SU-DHL-6 (cell line): ENCODE measurements at regions not wholly inside any gene's neighbourhood (a gene's known extent, or its start where the extent isn't known, plus 50 kb on each side); places are given as distances from the start of the nearest gene placed in this dataset.

Source experiments
- H2AFZ ChIP-seq: fragments of 200-600 bp; sonication (generic); 2 replicates; pipeline ENCODE4 v1.6.1; 2014; ENCODE audit warnings: low read depth, mild to moderate bottlenecking, moderate library complexity, mixed read lengths, antibody characterized with exemption, low read length; ENCODE audit not compliant: severe bottlenecking
- H3F3A ChIP-seq: fragments of 200-600 bp; shearing (Covaris generic); 2 replicates; pipeline ENCODE4 v1.6.0; 2016; ENCODE audit warnings: antibody characterized with exemption, mild to moderate bottlenecking; ENCODE audit not compliant: insufficient read depth
- H3K27ac ChIP-seq: fragments of 200-600 bp; sonication (generic); 2 replicates; pipeline ENCODE4 v1.5.1; 2016; ENCODE audit warnings: low read depth, mild to moderate bottlenecking, low read length, moderate library complexity, mixed read lengths
- H3K27me3 ChIP-seq: fragments of 200-600 bp; sonication (generic), shearing (Covaris generic); 2 replicates; pipeline ENCODE4 v1.6.0; 2014; ENCODE audit warnings: mild to moderate bottlenecking, low read length
- H3K36me3 ChIP-seq: fragments of 200-600 bp; sonication (generic); 2 replicates; pipeline ENCODE4 v1.6.1; 2014; ENCODE audit warnings: mild to moderate bottlenecking, low read length, mixed read lengths
- H3K4me2 ChIP-seq: fragments of 300-600, 200-600 bp; shearing (Covaris generic), sonication (generic); 2 replicates; pipeline ENCODE4 v1.6.0; 2014; ENCODE audit warnings: low read length, low read depth, mild to moderate bottlenecking; ENCODE audit not compliant: poor library complexity, severe bottlenecking
- H3K4me3 ChIP-seq: fragments of 200-600 bp; sonication (generic); 2 replicates; pipeline ENCODE4 v1.5.1; 2014; ENCODE audit warnings: antibody characterized with exemption, low read length, mild to moderate bottlenecking, mixed read lengths; ENCODE audit not compliant: insufficient read depth, poor library complexity, severe bottlenecking
- H3K79me2 ChIP-seq: fragments of 200-600 bp; sonication (generic); 2 replicates; pipeline ENCODE4 v1.6.1; 2014; ENCODE audit warnings: mild to moderate bottlenecking, low read length, moderate library complexity; ENCODE audit not compliant: insufficient read depth
- H3K9ac ChIP-seq: fragments of 200-600 bp; sonication (generic); 2 replicates; pipeline ENCODE4 v1.7.0; 2014; ENCODE audit warnings: mild to moderate bottlenecking, low read length
- H3K9me2 ChIP-seq: fragments of 200-600 bp; sonication (generic); replicated peaks from 2 replicates; pipeline ENCODE4 v1.6.1; 2014; ENCODE audit warnings: low read length; ENCODE audit not compliant: insufficient read depth
- H3K9me3 ChIP-seq: fragments of 200-600 bp; sonication (generic); 2 replicates; pipeline ENCODE4 v1.6.1; 2014; ENCODE audit warnings: low read length, mixed read lengths; ENCODE audit not compliant: insufficient read depth
- H4K20me1 ChIP-seq: fragments of 200-600 bp; sonication (generic); 2 replicates; pipeline ENCODE4 v1.6.1; 2014; ENCODE audit warnings: low read depth, mild to moderate bottlenecking, antibody characterized with exemption, low read length, moderate library complexity, mixed read lengths
- EZH2phosphoT487 ChIP-seq: fragments of 200-600 bp; sonication (generic), shearing (Covaris generic); conservative IDR thresholded peaks from 2 replicates; pipeline ENCODE4 v1.6.1; 2018; ENCODE audit warnings: mild to moderate bottlenecking, antibody characterized with exemption, low read length, moderate library complexity, mixed read lengths
- TF ChIP-seq, protein P1 (sequence below): fragments of 200-600 bp; sonication (generic); IDR thresholded peaks from one replicate; pipeline ENCODE4 v1.5.1; 2017; ENCODE audit warnings: antibody characterized with exemption, mild to moderate bottlenecking, low read length, moderate library complexity; ENCODE audit not compliant: insufficient read depth, poor library complexity, severe bottlenecking

DNA sequence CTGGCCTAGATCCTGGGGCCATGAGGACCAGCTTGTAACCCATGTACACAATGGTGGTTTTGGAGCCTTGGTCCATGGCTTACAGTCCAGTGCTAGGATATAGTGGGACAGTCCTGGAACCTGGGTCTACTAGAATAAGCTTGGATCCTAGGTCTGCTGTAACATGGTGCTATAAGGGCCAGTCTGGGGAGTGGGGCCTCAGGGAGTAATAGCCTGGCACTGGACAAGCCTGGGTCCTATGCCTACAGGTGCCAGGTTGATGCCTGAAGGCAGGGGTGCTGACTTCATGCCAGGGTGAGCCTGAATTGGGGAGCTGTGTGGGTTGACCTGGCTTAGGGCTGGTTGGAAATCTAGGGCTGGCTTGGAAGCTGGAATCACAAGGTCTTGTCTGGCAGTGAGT is 756.3 kb upstream of the ADGRL3 start:
- H3K9me3 ChIP-seq = no peaks in the 10 kb centered on the region
- no peaks in the 10 kb centered on the region for H3F3A ChIP-seq
- TF ChIP-seq, protein P1, sequence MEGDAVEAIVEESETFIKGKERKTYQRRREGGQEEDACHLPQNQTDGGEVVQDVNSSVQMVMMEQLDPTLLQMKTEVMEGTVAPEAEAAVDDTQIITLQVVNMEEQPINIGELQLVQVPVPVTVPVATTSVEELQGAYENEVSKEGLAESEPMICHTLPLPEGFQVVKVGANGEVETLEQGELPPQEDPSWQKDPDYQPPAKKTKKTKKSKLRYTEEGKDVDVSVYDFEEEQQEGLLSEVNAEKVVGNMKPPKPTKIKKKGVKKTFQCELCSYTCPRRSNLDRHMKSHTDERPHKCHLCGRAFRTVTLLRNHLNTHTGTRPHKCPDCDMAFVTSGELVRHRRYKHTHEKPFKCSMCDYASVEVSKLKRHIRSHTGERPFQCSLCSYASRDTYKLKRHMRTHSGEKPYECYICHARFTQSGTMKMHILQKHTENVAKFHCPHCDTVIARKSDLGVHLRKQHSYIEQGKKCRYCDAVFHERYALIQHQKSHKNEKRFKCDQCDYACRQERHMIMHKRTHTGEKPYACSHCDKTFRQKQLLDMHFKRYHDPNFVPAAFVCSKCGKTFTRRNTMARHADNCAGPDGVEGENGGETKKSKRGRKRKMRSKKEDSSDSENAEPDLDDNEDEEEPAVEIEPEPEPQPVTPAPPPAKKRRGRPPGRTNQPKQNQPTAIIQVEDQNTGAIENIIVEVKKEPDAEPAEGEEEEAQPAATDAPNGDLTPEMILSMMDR = no peak
- no peak for TF ChIP-seq EZH2phosphoT487
- H3K4me3 ChIP-seq = no peak overlapping the region
- H4K20me1 ChIP-seq = no peaks in the 10 kb centered on the region
- no peaks in the 10 kb centered on the region for H3K27me3 ChIP-seq
- H3K79me2 ChIP-seq = no peaks in the 10 kb centered on the region
- H3K9ac ChIP-seq = no peak overlapping the region
- H3K27ac ChIP-seq = no peak overlapping the region
- H2AFZ ChIP-seq = no peak overlapping the region
- no peaks in the 10 kb centered on the region for H3K9me2 ChIP-seq
- no peak overlapping the region for H3K4me2 ChIP-seq
- no peaks in the 10 kb centered on the region for H3K36me3 ChIP-seq

DNA sequence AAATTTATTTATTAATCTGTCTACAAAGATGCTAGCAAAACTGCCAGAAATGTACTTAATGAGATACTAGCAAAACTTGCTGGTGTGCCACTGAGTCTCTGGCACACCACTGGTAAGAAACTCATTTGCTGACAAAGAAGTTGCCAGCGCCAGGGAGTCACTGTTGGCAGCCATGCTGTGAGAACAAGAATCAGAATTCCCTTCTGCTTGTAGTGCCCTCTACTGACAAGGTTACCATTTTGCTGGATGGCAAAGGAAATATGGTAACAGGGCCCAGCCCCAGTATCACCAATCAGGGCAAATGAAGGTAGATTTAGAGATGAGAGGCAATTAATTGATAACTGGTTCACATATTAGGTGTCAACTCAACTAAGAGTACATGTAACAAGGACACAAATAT is 750.1 kb upstream of the ADGRL3 start:
- no peak overlapping the region for H3K4me3 ChIP-seq
- no peaks in the 10 kb centered on the region for H3K27me3 ChIP-seq
- TF ChIP-seq EZH2phosphoT487 = no peak
- TF ChIP-seq, protein P1 = no peak
- H3K9ac ChIP-seq = no peak overlapping the region
- H3K79me2 ChIP-seq = no peaks in the 10 kb centered on the region
- no peaks in the 10 kb centered on the region for H3K36me3 ChIP-seq
- no peaks in the 10 kb centered on the region for H4K20me1 ChIP-seq
- no peaks in the 10 kb centered on the region for H3F3A ChIP-seq
- H3K9me2 ChIP-seq = no peaks in the 10 kb centered on the region
- no peak overlapping the region for H2AFZ ChIP-seq
- no peak overlapping the region for H3K4me2 ChIP-seq
- no peaks in the 10 kb centered on the region for H3K9me3 ChIP-seq
- no peak overlapping the region for H3K27ac ChIP-seq

DNA sequence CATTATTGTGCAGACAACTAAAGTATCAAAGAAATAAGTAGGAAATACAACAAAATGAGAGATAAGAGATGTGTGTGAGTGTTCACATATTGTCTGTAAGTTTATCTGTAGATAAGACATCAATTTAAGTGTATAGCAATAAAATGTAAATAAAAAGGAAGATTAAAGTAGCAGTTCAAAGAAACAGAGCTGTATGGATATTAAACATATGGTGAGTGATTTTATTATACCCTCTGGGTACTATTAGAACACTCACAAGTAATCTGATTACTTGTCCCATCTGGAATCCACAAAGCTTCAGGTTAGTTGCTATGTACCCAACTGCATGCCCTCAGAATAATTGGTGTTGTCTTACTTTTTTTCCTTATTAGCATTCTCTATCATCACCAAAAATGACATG is 747.9 kb upstream of the ADGRL3 start:
- no peaks in the 10 kb centered on the region for H3K9me2 ChIP-seq
- no peak overlapping the region for H3K4me3 ChIP-seq
- no peaks in the 10 kb centered on the region for H4K20me1 ChIP-seq
- no peaks in the 10 kb centered on the region for H3K36me3 ChIP-seq
- H3K4me2 ChIP-seq = no peak overlapping the region
- H3K27me3 ChIP-seq = no peaks in the 10 kb centered on the region
- H3K9me3 ChIP-seq = no peaks in the 10 kb centered on the region
- H3K9ac ChIP-seq = no peak overlapping the region
- TF ChIP-seq, protein P1 = no peak
- TF ChIP-seq EZH2phosphoT487 = no peak
- no peak overlapping the region for H2AFZ ChIP-seq
- no peaks in the 10 kb centered on the region for H3K79me2 ChIP-seq
- no peaks in the 10 kb centered on the region for H3F3A ChIP-seq
- H3K27ac ChIP-seq = no peak overlapping the region

DNA sequence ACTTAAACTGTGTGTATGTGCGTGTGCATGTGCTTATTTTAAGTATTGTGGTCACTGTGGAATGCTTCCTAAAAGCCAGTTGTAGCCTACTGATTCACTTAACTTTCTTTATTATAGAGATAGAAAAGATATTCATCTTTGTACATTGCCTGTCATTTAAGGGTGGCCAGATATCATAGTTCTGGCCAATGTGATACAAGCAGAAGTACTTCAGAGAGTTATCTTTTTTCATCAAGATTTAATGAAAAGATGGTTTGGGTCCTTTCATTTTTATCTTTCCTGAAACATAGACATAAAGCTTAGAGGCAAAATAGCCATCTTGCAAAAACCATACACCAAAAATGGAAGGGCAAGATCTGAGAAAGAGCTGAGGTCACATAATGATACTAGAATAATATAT is 744.7 kb upstream of the ADGRL3 start:
- Histone ChIP-seq H3K27me3 (no peaks in the 10 kb centered on the region), H3F3A (no peaks in the 10 kb centered on the region), H3K9me2 (no peaks in the 10 kb centered on the region), H3K27ac (no peak overlapping the region), H3K9me3 (no peaks in the 10 kb centered on the region), H3K79me2 (no peaks in the 10 kb centered on the region), H3K36me3 (no peaks in the 10 kb centered on the region), H3K9ac (no peak overlapping the region), H4K20me1 (no peaks in the 10 kb centered on the region), H3K4me2 (no peak overlapping the region), H3K4me3 (no peak overlapping the region), H2AFZ (no peak overlapping the region)
- TF ChIP-seq, protein P1 = no peak
- no peak for TF ChIP-seq EZH2phosphoT487
